ENCODE measurements at regions not wholly inside any gene's neighbourhood (a gene's known extent, or its start where the extent isn't known, plus 50 kb on each side); places are given as distances from the start of the nearest gene placed in this dataset.

DNA sequence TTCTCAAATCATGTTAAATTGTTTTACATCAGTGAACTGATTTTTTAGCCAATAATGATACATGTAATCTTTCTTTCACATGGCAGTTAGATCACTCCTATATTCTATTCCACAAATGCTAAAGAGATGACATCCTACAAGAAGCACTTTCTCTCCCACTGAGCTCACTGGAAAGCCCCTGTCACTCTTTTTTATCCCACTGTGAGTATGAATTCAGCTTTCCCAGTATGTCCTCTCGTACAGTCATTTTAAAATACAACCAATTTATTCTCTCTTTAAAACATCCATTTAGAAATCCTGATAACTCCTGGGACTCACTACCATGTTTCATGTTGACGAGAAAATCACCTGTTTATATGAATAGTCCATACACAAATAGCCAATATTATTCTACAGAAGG, 599.9 kb downstream of the SEMA5A start:
- DNase-seq (ENCODE audit: low spot score) = no peak
- intact Hi-C loops (cut with DNase I) = no loop called here

GRCh38 chr5:8949908-8950307, 596.0 kb downstream of the SEMA5A start:
- intact Hi-C loops (cut with DNase I) = no loop called here
- no peak for DNase-seq (ENCODE audit: low spot score)

GRCh38 chr5:8952147-8952546, 593.7 kb downstream of the SEMA5A start:
- intact Hi-C loops (cut with DNase I) = no loop called here
- no peak for DNase-seq (ENCODE audit: low spot score)

DNA sequence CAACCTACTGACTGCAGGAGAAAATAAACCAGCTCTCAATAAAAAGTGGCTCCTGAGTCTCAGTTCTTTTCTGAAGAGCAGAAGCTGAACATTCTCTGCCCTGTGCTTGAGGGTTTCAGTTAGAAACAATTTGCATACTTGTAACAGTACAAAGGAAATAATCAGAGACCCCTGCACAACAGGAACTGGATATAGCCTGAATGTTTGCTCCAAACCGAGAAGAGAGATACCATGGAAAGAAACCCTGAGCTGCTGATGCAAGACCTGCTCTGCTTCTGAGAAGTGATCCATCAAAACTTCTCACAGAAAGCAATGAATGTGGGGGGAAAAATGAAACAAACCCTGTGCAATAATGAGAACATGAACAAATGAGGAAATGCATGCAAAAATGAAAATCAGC, 592.9 kb downstream of the SEMA5A start:
- intact Hi-C loops (cut with DNase I) = no loop called here
- no peak for DNase-seq (ENCODE audit: low spot score)

DNA sequence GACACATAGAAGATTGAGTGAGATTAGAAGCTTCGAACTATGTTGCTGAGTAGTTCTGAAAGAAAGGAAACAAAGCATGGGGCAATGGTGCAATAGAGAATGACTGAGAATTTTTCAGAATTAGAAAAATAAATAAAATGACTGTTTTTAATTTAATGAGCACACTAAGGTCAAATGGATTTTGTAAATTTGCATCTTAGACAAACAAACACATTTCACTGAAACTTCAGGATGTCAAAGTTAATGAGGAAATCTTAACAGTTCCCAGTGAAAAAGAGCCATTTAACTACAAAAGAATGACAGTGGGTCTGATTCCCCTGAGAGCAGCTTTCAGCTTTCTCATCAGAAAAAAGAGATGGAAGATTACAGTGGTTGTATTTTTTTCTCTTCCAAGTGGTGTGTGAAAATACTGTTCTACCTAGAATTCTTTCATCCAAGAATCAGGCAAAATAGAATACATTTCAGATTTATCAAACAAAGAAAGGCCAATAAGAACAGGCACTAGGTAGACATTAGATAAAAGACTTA, 591.9 kb downstream of the SEMA5A start:
- DNase-seq (ENCODE audit: low spot score) = no peak
- intact Hi-C loops (cut with DNase I) = no loop called here

- intact Hi-C loops (cut with DNase I) = no loop called here
- DNase-seq (ENCODE audit: low spot score) = no peak
Observed at GRCh38 chr5:8954801-8955200, 591.1 kb downstream of the SEMA5A start.

DNA sequence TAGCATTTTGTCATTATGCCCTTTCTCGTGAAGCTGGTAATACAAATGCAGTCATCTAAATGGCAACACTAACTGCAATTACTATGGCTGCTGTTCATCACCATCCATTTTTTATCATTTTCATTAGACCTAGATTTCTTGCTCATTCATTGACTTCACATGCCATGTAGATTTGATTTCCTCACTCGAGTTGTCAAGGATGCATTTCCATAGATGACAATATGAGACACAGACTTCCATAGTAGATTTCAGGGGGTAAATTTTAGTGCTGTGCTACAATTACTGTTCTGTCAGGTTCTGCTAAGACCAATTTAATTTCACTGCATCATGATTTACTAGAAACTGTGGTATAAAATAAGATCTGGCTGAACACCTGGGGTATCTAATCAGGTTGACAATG, 589.2 kb downstream of the SEMA5A start:
- intact Hi-C loops (cut with DNase I) = no loop called here
- no peak for DNase-seq (ENCODE audit: low spot score)

DNA sequence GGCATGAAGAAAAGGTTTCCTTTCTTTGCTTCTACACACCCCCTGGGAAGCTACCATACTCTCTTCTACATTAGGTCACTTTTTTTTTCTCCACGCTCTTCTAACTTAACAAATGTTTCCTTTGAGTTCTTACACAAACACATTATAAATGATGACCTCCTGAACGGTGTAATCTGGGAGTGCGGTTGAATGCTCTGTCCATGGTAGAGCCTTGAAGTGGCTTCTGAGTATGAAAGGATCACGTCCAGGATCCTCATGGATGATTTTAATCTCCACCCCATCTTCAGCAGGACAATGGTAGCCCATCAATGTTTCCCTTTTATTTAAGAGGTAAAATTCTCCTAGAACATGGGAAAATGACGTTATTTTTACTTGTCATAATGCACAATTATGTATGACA, 587.3 kb downstream of the SEMA5A start:
- intact Hi-C loops (cut with DNase I) = no loop called here
- DNase-seq (ENCODE audit: low spot score) = no peak

DNA sequence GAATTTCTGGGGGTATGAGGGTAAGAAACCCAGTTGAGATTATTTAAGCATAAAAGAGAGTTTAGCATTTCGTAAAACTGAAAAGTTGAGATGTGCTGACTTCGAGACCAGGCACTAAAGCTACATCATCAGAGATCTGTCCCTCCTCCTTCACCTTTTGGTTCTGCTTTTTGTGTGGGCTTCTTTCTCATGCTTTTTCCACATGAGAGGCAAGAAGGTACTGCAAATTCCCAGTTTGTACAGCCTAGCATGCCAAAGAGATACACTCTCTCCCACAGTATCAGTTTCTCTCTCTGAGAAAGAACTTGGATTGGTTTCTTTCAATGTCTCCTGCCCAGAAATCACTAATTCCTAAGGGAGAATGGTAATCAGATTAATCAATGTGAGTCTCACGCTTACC, 584.7 kb downstream of the SEMA5A start:
- no peak for DNase-seq (ENCODE audit: low spot score)
- intact Hi-C loops (cut with DNase I) = no loop called here

DNA sequence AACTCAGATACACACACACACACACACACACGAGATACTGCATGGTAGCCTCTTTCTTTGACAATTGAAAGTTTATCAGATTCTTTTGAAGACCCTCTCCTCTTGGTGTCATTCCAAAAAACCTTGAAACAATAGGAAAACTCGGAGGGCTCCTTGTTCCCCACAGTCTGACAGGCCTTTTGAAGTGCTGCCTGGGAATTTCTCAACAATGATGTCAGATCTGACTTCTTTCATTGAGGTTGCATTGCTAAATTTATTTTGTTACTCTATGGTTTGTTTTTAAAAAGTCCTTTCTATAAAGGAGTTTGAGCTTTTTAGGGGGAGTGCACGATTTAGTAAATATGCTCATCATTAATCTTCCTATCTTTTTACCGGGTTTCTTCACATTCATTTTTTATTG, 583.9 kb downstream of the SEMA5A start:
- DNase-seq (ENCODE audit: low spot score) = no peak
- intact Hi-C loops (cut with DNase I) = no loop called here

DNA sequence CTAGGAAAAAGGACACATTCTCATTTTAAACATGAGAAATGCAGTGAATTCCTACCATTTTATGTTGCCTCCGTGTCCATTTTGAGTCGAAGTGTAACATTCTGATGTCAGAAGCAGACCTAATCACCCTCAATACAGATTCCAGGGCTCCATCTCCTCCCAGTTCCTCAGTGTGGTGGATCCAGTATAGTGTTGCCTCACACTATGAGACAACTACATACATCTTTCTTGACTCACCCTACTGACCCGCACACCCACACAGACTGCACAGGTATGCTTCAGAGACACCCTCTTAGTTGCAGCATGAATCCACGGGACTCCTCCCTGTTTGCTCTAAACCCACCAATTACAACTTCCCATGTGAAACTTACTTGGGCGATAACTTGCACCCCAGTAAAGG, 564.9 kb downstream of the SEMA5A start:
- intact Hi-C loops (cut with DNase I) = no loop called here

DNA sequence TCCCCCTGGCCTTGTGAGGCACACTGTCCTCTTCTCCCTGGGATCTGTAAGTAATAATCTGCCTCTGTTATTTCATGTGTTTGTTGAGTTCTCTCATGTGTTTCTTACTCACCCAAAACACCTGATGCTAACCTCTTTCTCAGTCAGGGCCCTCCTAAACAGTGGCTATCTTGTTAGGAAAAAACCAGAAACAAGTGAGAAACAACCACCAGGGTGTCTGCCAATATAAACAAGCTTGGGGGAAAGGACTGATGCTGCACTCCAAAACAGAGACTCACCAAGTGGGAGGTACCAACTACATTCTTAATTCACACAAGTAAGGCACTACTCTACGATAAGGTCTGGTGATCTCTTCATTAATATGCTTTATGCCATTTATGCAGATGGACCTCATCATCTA, 564.4 kb downstream of the SEMA5A start:
- DNase-seq (ENCODE audit: low spot score) = no peak
- intact Hi-C loops (cut with DNase I) = no loop called here

More for the DNA sequence above, 564.9 kb downstream of the SEMA5A start:
- DNase-seq (ENCODE audit: low spot score) = no peak

- intact Hi-C loops (cut with DNase I) = no loop called here
- DNase-seq (ENCODE audit: low spot score) = no peak
Observed at GRCh38 chr5:8984386-8984785, 561.5 kb downstream of the SEMA5A start.

Measured in posterior vena cava (tissue), 2 donors.